Skin of body (tissue), 1 donor: ENCODE measurements at regions not wholly inside any gene's neighbourhood (a gene's known extent, or its start where the extent isn't known, plus 50 kb on each side); places are given as distances from the start of the nearest gene placed in this dataset.

Experiments
- DNase-seq: peaks from one replicate; lab custom pipeline; 2025; lab: John Stamatoyannopoulos, UW

GRCh38 chr7:132072873-132073272 is 503.4 kb downstream of the PLXNA4 start:
- no peak for DNase-seq

- no peak for DNase-seq
Measured at GRCh38 chr7:132072165-132072564, 504.1 kb downstream of the PLXNA4 start.

- DNase-seq, result no peak
Measured at GRCh38 chr7:132069306-132069705, 507.0 kb downstream of the PLXNA4 start.

- no peak for DNase-seq
Measured at GRCh38 chr7:132066761-132067171, 509.5 kb downstream of the PLXNA4 start.

GRCh38 chr7:132065989-132066603 is 509.7 kb upstream of the PODXL start:
- no peak for DNase-seq

GRCh38 chr7:132065193-132065988 is 509.0 kb upstream of the PODXL start:
- DNase-seq, result no peak

GRCh38 chr7:132063800-132064199 is 507.4 kb upstream of the PODXL start:
- DNase-seq, result no peak

GRCh38 chr7:132061937-132062336 is 505.5 kb upstream of the PODXL start:
- no peak for DNase-seq

- DNase-seq, result no peak
Measured at GRCh38 chr7:132059141-132059540, 502.7 kb upstream of the PODXL start.

GRCh38 chr7:132055336-132056120 is 499.1 kb upstream of the PODXL start:
- DNase-seq, result no peak

- no peak for DNase-seq
Measured at GRCh38 chr7:132053871-132054270, 497.4 kb upstream of the PODXL start.

- DNase-seq, result no peak
Measured at GRCh38 chr7:132051311-132051710, 494.9 kb upstream of the PODXL start.

- no peak for DNase-seq
Measured at GRCh38 chr7:132049462-132050304, 493.3 kb upstream of the PODXL start.

- DNase-seq, result no peak
Measured at GRCh38 chr7:132045481-132045980, 489.1 kb upstream of the PODXL start.

GRCh38 chr7:132045002-132045401 is 488.6 kb upstream of the PODXL start:
- DNase-seq, result no peak

GRCh38 chr7:132044247-132044646 is 487.8 kb upstream of the PODXL start:
- DNase-seq, result no peak

- no peak for DNase-seq
Measured at GRCh38 chr7:132041108-132041507, 484.7 kb upstream of the PODXL start.

- DNase-seq, result no peak
Measured at GRCh38 chr7:132035517-132036362, 479.3 kb upstream of the PODXL start.

- DNase-seq, result no peak
Measured at GRCh38 chr7:132034748-132035416, 478.5 kb upstream of the PODXL start.

- DNase-seq, result no peak
Measured at GRCh38 chr7:132030883-132031282, 474.5 kb upstream of the PODXL start.
